Mesendoderm (in vitro differentiated cells): ENCODE measurements at regions not wholly inside any gene's neighbourhood (a gene's known extent, or its start where the extent isn't known, plus 50 kb on each side); places are given as distances from the start of the nearest gene placed in this dataset.
"Not testable (repeated sequence)": the region's sequence is repeated elsewhere in the genome, so short reads cannot be mapped to it uniquely, and the experiment has no call there.

ENCODE experiments used
- DNase-seq: peaks from one replicate; pipeline ENCODE4 v3.0.0; 2013
- H2AK5ac ChIP-seq: 2 replicates; pipeline ENCODE4 v1.6.1; 2013; ENCODE audit warnings: low read length, inconsistent platforms
- H2BK120ac ChIP-seq: 2 replicates; pipeline ENCODE4 v1.6.1; 2013; ENCODE audit warnings: low read depth, mild to moderate bottlenecking, low read length, moderate library complexity, mixed read lengths
- H2BK15ac ChIP-seq: replicated peaks from 2 replicates; pipeline ENCODE4 v1.6.1; 2013; ENCODE audit warnings: low read depth, mild to moderate bottlenecking, moderate library complexity
- H2BK5ac ChIP-seq: 2 replicates; pipeline ENCODE4 v1.6.1; 2013; ENCODE audit warnings: low read length, inconsistent platforms
- H3K18ac ChIP-seq: 2 replicates; pipeline ENCODE4 v1.6.1; 2013; ENCODE audit warnings: mild to moderate bottlenecking, low read length, mixed read lengths
- H3K23ac ChIP-seq: one replicate; pipeline ENCODE4 v1.6.1; 2013; ENCODE audit warnings: low read length
- H3K27ac ChIP-seq: 2 replicates; pipeline ENCODE4 v1.5.1; 2013; ENCODE audit warnings: low read depth, mild to moderate bottlenecking, inconsistent platforms, low read length, moderate library complexity
- H3K27me3 ChIP-seq: 2 replicates; pipeline ENCODE4 v1.6.1; 2013; ENCODE audit warnings: low read length, control low read depth, mild to moderate bottlenecking, inconsistent platforms; ENCODE audit not compliant: insufficient read depth, poor library complexity
- H3K36me3 ChIP-seq: 2 replicates; pipeline ENCODE4 v1.6.1; 2013; ENCODE audit warnings: low read length, inconsistent platforms; ENCODE audit not compliant: control insufficient read depth, insufficient read depth
- H3K4ac ChIP-seq: one replicate; pipeline ENCODE4 v1.6.1; 2013; ENCODE audit warnings: low read depth, mild to moderate bottlenecking, low read length, moderate library complexity
- H3K4me1 ChIP-seq: 2 replicates; pipeline ENCODE4 v1.6.1; 2013; ENCODE audit warnings: low read depth, low read length, inconsistent platforms; ENCODE audit not compliant: control insufficient read depth
- H3K4me2 ChIP-seq: 2 replicates; pipeline ENCODE4 v1.6.1; 2013; ENCODE audit warnings: low read length
- H3K4me3 ChIP-seq: 2 replicates; pipeline ENCODE4 v1.5.1; 2013; ENCODE audit warnings: mild to moderate bottlenecking, low read length
- H3K56ac ChIP-seq: one replicate; pipeline ENCODE4 v1.6.1; 2013; ENCODE audit warnings: low read length
- H3K79me1 ChIP-seq: 2 replicates; pipeline ENCODE4 v1.6.1; 2013; ENCODE audit warnings: low read length, inconsistent platforms
- H3K79me2 ChIP-seq: 2 replicates; pipeline ENCODE4 v1.6.1; 2013; ENCODE audit warnings: mild to moderate bottlenecking, low read length; ENCODE audit not compliant: control insufficient read depth, insufficient read depth
- H3K9ac ChIP-seq: 2 replicates; pipeline ENCODE4 v1.6.1; 2013; ENCODE audit warnings: low read length, inconsistent platforms
- H4K5ac ChIP-seq: one replicate; pipeline ENCODE4 v1.6.1; 2013; ENCODE audit warnings: low read length
- H4K8ac ChIP-seq: one replicate; pipeline ENCODE4 v1.6.1; 2013; ENCODE audit warnings: low read depth, mild to moderate bottlenecking, control low read depth, low read length, moderate library complexity
- WGBS: extraction: QIAGEN DNeasy Blood & Tissue Kit; methylation state at CpG from one replicate; pipeline ENCODE4 v1.1.7; 2013; ENCODE audit warnings: low lambda C conversion rate, missing lambda C conversion rate; ENCODE audit not compliant: insufficient coverage; ENCODE audit errors: extremely low coverage; 5-methylcytosine and 5-hydroxymethylcytosine counted together

DNA sequence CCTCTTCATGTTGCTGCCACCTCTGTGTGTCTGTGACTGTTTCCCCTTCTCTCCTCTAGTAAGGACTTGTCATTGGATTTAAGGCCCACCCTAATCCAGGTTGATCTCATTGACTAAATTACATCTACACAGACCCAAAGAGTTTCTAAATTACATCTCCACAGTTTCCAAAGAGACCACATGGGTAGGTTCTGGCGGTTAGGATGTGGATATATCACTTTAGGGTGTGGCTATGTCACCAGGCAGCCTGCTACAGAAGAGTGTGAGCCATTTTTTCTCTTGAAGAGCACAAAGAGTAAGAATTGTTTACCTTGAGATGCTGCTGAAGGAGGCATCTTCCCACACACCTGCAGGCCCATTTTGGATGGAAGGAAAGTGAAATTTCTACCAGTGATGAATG, 128.6 kb downstream of the LAT start:
- not testable (repeated sequence) for H4K5ac ChIP-seq, H4K8ac ChIP-seq, H3K4me1 ChIP-seq, H3K4me2 ChIP-seq, H3K27ac ChIP-seq, H3K9ac ChIP-seq, H3K79me2 ChIP-seq, H2BK15ac ChIP-seq, H3K18ac ChIP-seq, H2BK5ac ChIP-seq, H3K79me1 ChIP-seq, DNase-seq, H3K27me3 ChIP-seq, H2AK5ac ChIP-seq, H3K4me3 ChIP-seq, H3K23ac ChIP-seq, H3K4ac ChIP-seq, H2BK120ac ChIP-seq, H3K36me3 ChIP-seq, H3K56ac ChIP-seq
- WGBS, result no CpG with 5 or more reads among the region's 1 CpG

DNA sequence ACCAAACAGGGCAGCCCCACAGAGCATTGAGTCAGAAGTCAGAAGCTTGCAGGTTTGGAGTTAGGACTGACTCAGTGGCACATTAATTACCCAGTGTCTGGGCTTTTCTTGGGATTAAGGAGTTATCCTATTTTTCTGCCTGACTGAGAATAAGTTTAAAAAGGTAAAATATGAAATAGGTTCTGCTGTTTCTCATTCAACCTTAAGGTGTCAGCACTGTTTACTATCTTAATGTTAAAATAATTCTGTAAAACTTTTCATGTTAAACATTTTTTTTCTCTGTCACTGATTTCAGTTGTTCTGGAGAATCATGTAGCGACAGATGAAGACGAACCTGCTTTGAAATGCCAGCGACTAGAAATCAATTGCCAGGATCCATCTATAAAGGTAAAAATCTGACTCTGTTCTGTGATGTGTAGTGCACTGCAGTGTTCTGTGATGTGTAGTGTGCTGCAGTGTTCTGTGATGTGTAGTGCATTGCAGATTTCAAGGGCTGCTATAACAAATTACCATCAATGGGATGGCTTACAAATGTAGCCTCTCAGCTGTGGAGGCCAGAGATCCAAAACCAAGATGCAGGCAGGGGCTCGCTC, 128.0 kb downstream of the LAT start:
- H3K27me3 ChIP-seq, result no peaks in the 10 kb centered on the region
- H4K8ac ChIP-seq, result no peak overlapping the region
- H3K4me2 ChIP-seq, result no peak overlapping the region
- no peaks in the 10 kb centered on the region for H3K79me1 ChIP-seq
- H3K18ac ChIP-seq, result no peak overlapping the region
- no peak overlapping the region for H3K56ac ChIP-seq
- no peak overlapping the region for H2BK5ac ChIP-seq
- WGBS, result no CpG with 5 or more reads among the region's 4 CpGs
- no peak for DNase-seq
- H3K23ac ChIP-seq, result no peak overlapping the region
- no peaks in the 10 kb centered on the region for H3K36me3 ChIP-seq
- H3K79me2 ChIP-seq, result no peaks in the 10 kb centered on the region
- no peak overlapping the region for H3K4me3 ChIP-seq
- no peak overlapping the region for H2AK5ac ChIP-seq
- H4K5ac ChIP-seq, result no peak overlapping the region
- no peak overlapping the region for H3K4ac ChIP-seq
- H3K27ac ChIP-seq, result no peak overlapping the region
- no peak overlapping the region for H2BK15ac ChIP-seq
- no peak overlapping the region for H2BK120ac ChIP-seq
- H3K9ac ChIP-seq, result no peak overlapping the region
- no peaks in the 10 kb centered on the region for H3K4me1 ChIP-seq

DNA sequence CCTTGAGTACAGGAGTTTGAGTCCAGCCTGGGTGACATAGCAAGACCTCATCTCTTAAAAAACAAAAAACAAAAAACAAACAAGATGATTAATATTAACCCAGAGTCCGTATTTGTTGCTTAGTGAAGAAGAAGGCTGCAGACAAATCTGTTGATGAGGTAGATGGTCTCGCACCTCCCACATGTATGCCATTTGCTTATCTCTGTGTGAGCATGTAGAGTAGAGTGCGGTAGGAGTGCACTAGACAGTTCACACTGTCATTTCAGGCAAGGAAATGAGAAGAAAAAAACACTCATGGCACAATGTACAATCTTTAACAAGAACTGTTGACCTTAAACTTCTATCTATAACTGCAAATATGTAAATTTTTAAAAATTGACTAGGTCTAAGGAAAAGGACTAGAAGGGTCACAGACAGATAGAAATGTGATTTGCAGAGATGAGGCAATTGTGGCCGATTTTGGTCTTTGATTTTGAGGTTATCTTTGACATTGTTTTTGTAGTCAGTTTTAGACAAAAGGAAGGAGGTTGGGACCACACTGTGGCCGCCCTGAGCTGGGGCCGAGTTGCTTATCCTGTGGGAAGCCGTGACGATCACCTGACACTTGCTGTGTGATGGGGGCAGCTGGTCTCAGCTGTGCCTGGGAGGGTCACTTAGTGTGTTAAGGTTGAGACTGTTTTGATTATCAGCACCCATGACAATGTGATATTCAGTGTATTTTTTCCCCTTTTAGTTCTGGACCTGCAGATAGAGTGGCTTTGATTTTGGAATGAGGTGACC, 127.2 kb downstream of the LAT start:
- not testable (repeated sequence) for H2BK15ac ChIP-seq, H3K36me3 ChIP-seq, H3K23ac ChIP-seq, H2BK5ac ChIP-seq, H3K27me3 ChIP-seq, H3K18ac ChIP-seq, H2AK5ac ChIP-seq, H3K27ac ChIP-seq, H3K56ac ChIP-seq, H3K4ac ChIP-seq, H3K9ac ChIP-seq, H3K79me1 ChIP-seq, H4K8ac ChIP-seq, DNase-seq, H3K4me2 ChIP-seq, H4K5ac ChIP-seq, H3K79me2 ChIP-seq, H3K4me3 ChIP-seq, H2BK120ac ChIP-seq, H3K4me1 ChIP-seq
- no CpG with 5 or more reads among the region's 8 CpGs for WGBS

DNA sequence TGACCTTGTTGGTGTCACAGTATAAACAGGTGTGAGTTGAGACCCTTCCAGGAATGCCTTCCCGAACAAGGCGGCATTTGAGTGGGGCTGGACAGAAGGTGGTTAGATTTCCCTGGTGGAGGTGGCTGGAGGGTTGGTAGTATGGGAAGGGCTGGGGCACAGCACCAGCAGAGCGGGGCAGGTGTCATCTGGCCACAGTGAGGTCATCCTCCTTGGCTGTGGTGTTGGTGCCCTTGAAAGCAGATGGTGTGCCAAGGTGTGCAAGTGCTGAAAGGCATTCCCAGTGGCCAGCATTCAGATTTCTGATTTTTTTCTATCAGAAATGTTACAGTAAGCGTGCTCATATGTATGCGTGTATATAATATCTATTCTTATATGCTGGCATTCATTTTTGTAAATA, 126.6 kb downstream of the LAT start:
- no CpG with 5 or more reads among the region's 5 CpGs for WGBS
- Histone ChIP-seq H3K27me3 (no peaks in the 10 kb centered on the region), H3K27ac (no peak overlapping the region), H2BK120ac (no peak overlapping the region), H4K5ac (no peak overlapping the region), H3K4me3 (no peak overlapping the region), H3K79me2 (no peaks in the 10 kb centered on the region), H2BK15ac (no peak overlapping the region), H4K8ac (no peak overlapping the region), H2BK5ac (no peak overlapping the region), H3K4me2 (no peak overlapping the region), H3K23ac (no peak overlapping the region), H3K36me3 (no peaks in the 10 kb centered on the region), H3K18ac (no peak overlapping the region), H3K79me1 (no peaks in the 10 kb centered on the region), H3K56ac (no peak overlapping the region), H2AK5ac (no peak overlapping the region), H3K4me1 (no peaks in the 10 kb centered on the region), H3K4ac (no peak overlapping the region), H3K9ac (no peak overlapping the region)
- DNase-seq, result no peak

DNA sequence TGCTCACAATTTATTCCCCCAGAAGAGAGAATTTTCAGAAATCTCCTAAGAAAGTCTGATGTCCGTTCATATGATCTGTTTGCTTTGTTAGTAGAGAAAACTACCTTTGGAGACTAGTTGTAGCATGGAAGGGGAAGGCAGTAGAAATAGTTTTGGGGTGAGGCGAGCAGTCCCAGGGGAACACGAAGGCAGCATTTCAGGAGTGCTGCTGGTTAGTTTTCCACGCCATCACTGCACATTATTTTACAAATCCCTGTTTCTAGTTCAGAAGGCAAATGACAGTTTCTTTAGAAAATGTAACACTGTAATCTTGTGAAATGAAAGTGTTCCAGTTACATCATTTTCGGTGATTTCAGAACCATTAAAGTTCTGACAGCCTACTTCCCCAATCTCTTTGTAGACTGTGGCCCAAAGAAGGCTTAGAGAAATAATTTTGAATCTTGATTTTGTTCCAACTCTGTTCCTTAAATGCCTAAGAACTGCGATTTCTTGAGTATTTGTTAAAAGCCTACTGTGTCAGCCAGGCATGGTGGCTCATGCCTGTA, 123.8 kb downstream of the LAT start:
- not testable (repeated sequence) for H3K4ac ChIP-seq, H2BK120ac ChIP-seq, H3K4me1 ChIP-seq, H3K27ac ChIP-seq, H3K9ac ChIP-seq, H4K8ac ChIP-seq, H3K36me3 ChIP-seq, H2BK5ac ChIP-seq, DNase-seq, H3K18ac ChIP-seq, H4K5ac ChIP-seq, H3K79me1 ChIP-seq, H3K79me2 ChIP-seq, H3K56ac ChIP-seq, H3K27me3 ChIP-seq, H3K4me3 ChIP-seq, H2BK15ac ChIP-seq, H2AK5ac ChIP-seq, H3K23ac ChIP-seq, H3K4me2 ChIP-seq
- WGBS, result no CpG with 5 or more reads among the region's 6 CpGs
